ENCODE measurements at regions not wholly inside any gene's neighbourhood (a gene's known extent, or its start where the extent isn't known, plus 50 kb on each side); places are given as distances from the start of the nearest gene placed in this dataset.

DNA sequence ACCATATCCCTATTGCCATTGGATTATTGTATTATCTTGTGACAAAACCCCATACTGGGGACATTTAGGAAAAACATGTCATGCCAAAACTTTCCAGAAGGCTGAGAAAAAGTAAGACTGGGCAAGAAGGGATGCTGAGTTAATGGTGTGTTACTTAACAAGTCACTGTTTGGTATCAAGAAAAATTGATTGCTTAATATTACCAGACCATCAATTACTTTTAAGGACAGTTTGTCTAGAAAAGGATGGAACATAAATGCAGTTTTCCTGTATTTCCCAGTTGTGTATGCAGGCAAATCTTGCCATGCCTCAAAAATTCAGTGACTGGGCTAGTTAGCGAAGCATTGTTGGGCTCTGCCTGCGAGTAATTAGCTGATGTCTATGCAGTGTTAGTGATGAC, 705.6 kb upstream of the MIR17HG start:
- Histone ChIP-seq H3K79me2 (ENCODE audit: insufficient read depth, low read length) (no peaks in the 10 kb centered on the region), H3K9me3 (ENCODE audit: insufficient read depth, low read length) (0 out of 2 replicates have a peak, but pooled peaks cover 4% of the 10 kb centered on the region), H3K9me2 (replicated peaks; ENCODE audit: insufficient read depth, low read length) (no peaks in the 10 kb centered on the region), H3K36me3 (ENCODE audit: low read length) (no peaks in the 10 kb centered on the region), H3K27ac (ENCODE audit: low read depth, low read length) (no peak overlapping the region), H3F3A (ENCODE audit: insufficient read depth) (no peaks in the 10 kb centered on the region), H2AFZ (ENCODE audit: low read depth, low read length, severe bottlenecking) (no peak overlapping the region), H4K20me1 (ENCODE audit: low read depth, low read length) (no peaks in the 10 kb centered on the region), H3K4me3 (ENCODE audit: insufficient read depth, low read length, poor library complexity, severe bottlenecking) (no peak overlapping the region), H3K27me3 (ENCODE audit: low read length) (no peaks in the 10 kb centered on the region), H3K9ac (ENCODE audit: low read length) (no peak overlapping the region), H3K4me2 (ENCODE audit: low read depth, low read length, poor library complexity, severe bottlenecking) (no peak overlapping the region)
- TF ChIP-seq EZH2phosphoT487 (conservative IDR thresholded peaks at IDR 0.05; ENCODE audit: low read length), result no peak
- TF ChIP-seq, protein P1, sequence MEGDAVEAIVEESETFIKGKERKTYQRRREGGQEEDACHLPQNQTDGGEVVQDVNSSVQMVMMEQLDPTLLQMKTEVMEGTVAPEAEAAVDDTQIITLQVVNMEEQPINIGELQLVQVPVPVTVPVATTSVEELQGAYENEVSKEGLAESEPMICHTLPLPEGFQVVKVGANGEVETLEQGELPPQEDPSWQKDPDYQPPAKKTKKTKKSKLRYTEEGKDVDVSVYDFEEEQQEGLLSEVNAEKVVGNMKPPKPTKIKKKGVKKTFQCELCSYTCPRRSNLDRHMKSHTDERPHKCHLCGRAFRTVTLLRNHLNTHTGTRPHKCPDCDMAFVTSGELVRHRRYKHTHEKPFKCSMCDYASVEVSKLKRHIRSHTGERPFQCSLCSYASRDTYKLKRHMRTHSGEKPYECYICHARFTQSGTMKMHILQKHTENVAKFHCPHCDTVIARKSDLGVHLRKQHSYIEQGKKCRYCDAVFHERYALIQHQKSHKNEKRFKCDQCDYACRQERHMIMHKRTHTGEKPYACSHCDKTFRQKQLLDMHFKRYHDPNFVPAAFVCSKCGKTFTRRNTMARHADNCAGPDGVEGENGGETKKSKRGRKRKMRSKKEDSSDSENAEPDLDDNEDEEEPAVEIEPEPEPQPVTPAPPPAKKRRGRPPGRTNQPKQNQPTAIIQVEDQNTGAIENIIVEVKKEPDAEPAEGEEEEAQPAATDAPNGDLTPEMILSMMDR (IDR thresholded peaks at IDR 0.05; ENCODE audit: insufficient read depth, low read length, poor library complexity, severe bottlenecking), result no peak

DNA sequence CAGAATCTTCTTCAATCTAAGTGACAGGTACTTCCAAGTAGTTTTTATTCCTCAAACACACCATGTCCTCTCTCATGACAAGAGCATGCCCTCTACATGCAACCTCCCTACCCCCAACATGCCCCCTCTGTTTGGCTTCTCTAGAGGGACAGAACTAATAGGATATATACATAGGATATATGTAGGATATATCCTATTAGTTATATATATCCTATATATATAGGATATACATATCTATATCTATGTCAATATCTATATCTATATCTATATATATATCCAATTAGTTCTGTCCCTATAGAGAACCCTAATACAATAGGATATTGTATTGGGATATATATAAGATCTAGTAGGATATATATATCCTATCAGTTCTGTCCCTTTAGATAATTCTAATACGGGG, 701.9 kb upstream of the MIR17HG start:
- no peaks in the 10 kb centered on the region for H3K36me3 ChIP-seq (ENCODE audit: low read length)
- no peak overlapping the region for H3K9ac ChIP-seq (ENCODE audit: low read length)
- TF ChIP-seq, protein P1 (IDR thresholded peaks at IDR 0.05; ENCODE audit: insufficient read depth, low read length, poor library complexity, severe bottlenecking), result no peak
- H3K79me2 ChIP-seq (ENCODE audit: insufficient read depth, low read length), result no peaks in the 10 kb centered on the region
- no peaks in the 10 kb centered on the region for H3F3A ChIP-seq (ENCODE audit: insufficient read depth)
- no peak overlapping the region for H2AFZ ChIP-seq (ENCODE audit: low read depth, low read length, severe bottlenecking)
- no peak overlapping the region for H3K4me3 ChIP-seq (ENCODE audit: insufficient read depth, low read length, poor library complexity, severe bottlenecking)
- H3K27me3 ChIP-seq (ENCODE audit: low read length), result no peaks in the 10 kb centered on the region
- no peaks in the 10 kb centered on the region for H3K9me2 ChIP-seq (replicated peaks; ENCODE audit: insufficient read depth, low read length)
- no peak overlapping the region for H3K4me2 ChIP-seq (ENCODE audit: low read depth, low read length, poor library complexity, severe bottlenecking)
- 0 out of 2 replicates have a peak, but pooled peaks cover 4% of the 10 kb centered on the region for H3K9me3 ChIP-seq (ENCODE audit: insufficient read depth, low read length)
- no peaks in the 10 kb centered on the region for H4K20me1 ChIP-seq (ENCODE audit: low read depth, low read length)
- H3K27ac ChIP-seq (ENCODE audit: low read depth, low read length), result no peak overlapping the region

DNA sequence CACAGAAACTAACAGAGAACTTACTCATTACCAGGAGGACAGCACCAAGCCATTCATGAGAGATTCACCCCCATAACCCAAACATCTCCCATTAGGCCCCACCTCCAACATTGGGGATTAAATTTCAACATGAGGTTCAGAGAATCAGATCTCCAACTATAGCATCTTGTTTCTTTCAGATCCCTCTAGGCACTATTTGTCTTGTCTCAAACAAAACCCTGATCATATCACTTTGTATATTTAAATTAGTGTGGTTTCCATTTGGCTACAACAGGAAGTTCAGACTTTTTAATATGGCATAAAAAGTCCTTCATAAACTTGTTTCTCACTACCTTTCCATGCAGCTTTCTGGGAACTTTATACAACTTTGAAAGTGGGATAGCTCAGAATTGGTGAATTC, 699.0 kb upstream of the MIR17HG start:
- no peak overlapping the region for H3K4me2 ChIP-seq (ENCODE audit: low read depth, low read length, poor library complexity, severe bottlenecking)
- H3K27me3 ChIP-seq (ENCODE audit: low read length), result no peaks in the 10 kb centered on the region
- H3F3A ChIP-seq (ENCODE audit: insufficient read depth), result no peaks in the 10 kb centered on the region
- no peak overlapping the region for H3K27ac ChIP-seq (ENCODE audit: low read depth, low read length)
- no peak overlapping the region for H2AFZ ChIP-seq (ENCODE audit: low read depth, low read length, severe bottlenecking)
- H3K4me3 ChIP-seq (ENCODE audit: insufficient read depth, low read length, poor library complexity, severe bottlenecking), result no peak overlapping the region
- no peaks in the 10 kb centered on the region for H3K79me2 ChIP-seq (ENCODE audit: insufficient read depth, low read length)
- no peaks in the 10 kb centered on the region for H3K9me2 ChIP-seq (replicated peaks; ENCODE audit: insufficient read depth, low read length)
- TF ChIP-seq, protein P1 (IDR thresholded peaks at IDR 0.05; ENCODE audit: insufficient read depth, low read length, poor library complexity, severe bottlenecking), result no peak
- no peak for TF ChIP-seq EZH2phosphoT487 (conservative IDR thresholded peaks at IDR 0.05; ENCODE audit: low read length)
- H3K9me3 ChIP-seq (ENCODE audit: insufficient read depth, low read length), result 0 out of 2 replicates have a peak, but pooled peaks cover 4% of the 10 kb centered on the region
- H3K36me3 ChIP-seq (ENCODE audit: low read length), result no peaks in the 10 kb centered on the region
- H3K9ac ChIP-seq (ENCODE audit: low read length), result no peak overlapping the region
- H4K20me1 ChIP-seq (ENCODE audit: low read depth, low read length), result no peaks in the 10 kb centered on the region
